ENCODE measurements at regions not wholly inside any gene's neighbourhood (a gene's known extent, or its start where the extent isn't known, plus 50 kb on each side); places are given as distances from the start of the nearest gene placed in this dataset.

GRCh38 chr1:30035522-30036228 lies 687.7 kb downstream of the MATN1 start:
- BruUV-seq (replicated peaks), result no TSS peak
- Histone ChIP-seq H3K27ac (ENCODE audit: low read depth, low read length) (no peak overlapping the region), H3K9ac (ENCODE audit: low read length) (no peak overlapping the region), H3K9me3 (ENCODE audit: control insufficient read depth in 1 of 2, insufficient read depth in 1 of 2, low read depth in 1 of 2, low read length in 2 of 2) (peaks cover 0 to 3% of the 10 kb centered on the region in 2 experiments; a peak in 1 of 4 replicates), H3K4me2 (ENCODE audit: low read length) (no peak overlapping the region), H3K4me3 (replicated peaks in 1 of 2; ENCODE audit: low read depth in 1 of 2, low read length in 2 of 2) (no peak overlapping the region), H3K36me3 (ENCODE audit: control insufficient read depth in 1 of 2, insufficient read depth in 2 of 2, low read length in 2 of 2) (no peaks in the 10 kb centered on the region), H3K9me2 (ENCODE audit: insufficient read depth) (no peaks in the 10 kb centered on the region), H3K79me2 (ENCODE audit: insufficient read depth, low read length) (no peaks in the 10 kb centered on the region), H2AFZ (ENCODE audit: low read depth, low read length, poor library complexity, severe bottlenecking) (no peak overlapping the region), H4K20me1 (ENCODE audit: insufficient read depth) (no peaks in the 10 kb centered on the region), H3K27me3 (ENCODE audit: insufficient read depth, low read length) (no peaks in the 10 kb centered on the region), H3K4me1 (ENCODE audit: control insufficient read depth in 1 of 2, insufficient read depth in 2 of 2, low read length in 2 of 2) (no peaks in the 10 kb centered on the region)
- ATAC-seq (no peak), DNase-seq (ENCODE audit: low read depth, low spot score) (no peak)
- intact Hi-C loops (cut with micrococcal nuclease), result no loop called here
- RAD21 ChIA-PET (ENCODE audit: low non-redundant PET in 1 of 2, low total read pairs in 2 of 2, uncharacterized antibody in 2 of 2, unreplicated experiment in 2 of 2), result no interaction called here
- TF ChIP-seq CBX3 (IDR thresholded peaks at IDR 0.05; ENCODE audit: low read depth) (no peak), ATF3 (IDR thresholded peaks at IDR 0.05) (no peak), CEBPB (IDR thresholded peaks at IDR 0.05; ENCODE audit: low read depth) (no peak), JUND (IDR thresholded peaks at IDR 0.05) (no peak), POLR2AphosphoS5 (IDR thresholded peaks at IDR 0.05; ENCODE audit: low read depth, low read length) (no peak), SP1 (IDR thresholded peaks at IDR 0.05; ENCODE audit: low read depth) (no peak), EZH2phosphoT487 (IDR thresholded peaks at IDR 0.05; ENCODE audit: borderline replicate concordance) (no peak), ZFX (IDR thresholded peaks at IDR 0.05) (no peak), EGR1 (IDR thresholded peaks at IDR 0.05; ENCODE audit: low read depth) (no peak)
- CTCF ChIA-PET, result no interaction called here
- POLR2A ChIA-PET, result no interaction called here

GRCh38 chr1:30034627-30035521 lies 688.5 kb downstream of the MATN1 start:
- Histone ChIP-seq H3K4me1 (ENCODE audit: control insufficient read depth in 1 of 2, insufficient read depth in 2 of 2, low read length in 2 of 2) (no peaks in the 10 kb centered on the region), H3K9me3 (ENCODE audit: control insufficient read depth in 1 of 2, insufficient read depth in 1 of 2, low read depth in 1 of 2, low read length in 2 of 2) (peaks cover 0 to 3% of the 10 kb centered on the region in 2 experiments; a peak in 1 of 4 replicates), H3K27me3 (ENCODE audit: insufficient read depth, low read length) (no peaks in the 10 kb centered on the region), H3K27ac (ENCODE audit: low read depth, low read length) (no peak overlapping the region), H3K9ac (ENCODE audit: low read length) (no peak overlapping the region), H4K20me1 (ENCODE audit: insufficient read depth) (no peaks in the 10 kb centered on the region), H3K79me2 (ENCODE audit: insufficient read depth, low read length) (no peaks in the 10 kb centered on the region), H2AFZ (ENCODE audit: low read depth, low read length, poor library complexity, severe bottlenecking) (no peak overlapping the region), H3K4me2 (ENCODE audit: low read length) (no peak overlapping the region), H3K4me3 (replicated peaks in 1 of 2; ENCODE audit: low read depth in 1 of 2, low read length in 2 of 2) (no peak overlapping the region), H3K9me2 (ENCODE audit: insufficient read depth) (no peaks in the 10 kb centered on the region), H3K36me3 (ENCODE audit: control insufficient read depth in 1 of 2, insufficient read depth in 2 of 2, low read length in 2 of 2) (no peaks in the 10 kb centered on the region)
- DNase-seq (ENCODE audit: low read depth, low spot score) (no peak), ATAC-seq (peak; percentile 27; the same call in 1 of the 2 replicates)
- intact Hi-C loops (cut with micrococcal nuclease), result no loop called here
- ChIA-PET POLR2A (no interaction called here), RAD21 (ENCODE audit: low non-redundant PET in 1 of 2, low total read pairs in 2 of 2, uncharacterized antibody in 2 of 2, unreplicated experiment in 2 of 2) (no interaction called here), CTCF (no interaction called here)
- no TSS peak for BruUV-seq (replicated peaks)
- TF ChIP-seq ELF1 (IDR thresholded peaks at IDR 0.05; ENCODE audit: borderline replicate concordance, low read depth) (no peak), FOSL1 (IDR thresholded peaks at IDR 0.05; ENCODE audit: low read depth) (no peak), CEBPB (IDR thresholded peaks at IDR 0.05; ENCODE audit: low read depth) (no peak), SRF (IDR thresholded peaks at IDR 0.05; ENCODE audit: low read depth) (no peak), REST (IDR thresholded peaks at IDR 0.05; ENCODE audit: low read depth) (no peak), ZNF274 (IDR thresholded peaks at IDR 0.05; ENCODE audit: low read depth, low read length) (no peak), TCF7L2 (IDR thresholded peaks at IDR 0.05; ENCODE audit: borderline replicate concordance, extremely low read depth, insufficient read depth, insufficient read length) (no peak), SIN3A (IDR thresholded peaks at IDR 0.05; ENCODE audit: low read depth) (no peak), SP1 (IDR thresholded peaks at IDR 0.05; ENCODE audit: low read depth) (no peak), EZH2 (IDR thresholded peaks at IDR 0.05) (no peak), EGR1 (IDR thresholded peaks at IDR 0.05; ENCODE audit: low read depth) (no peak), CBX3 (IDR thresholded peaks at IDR 0.05; ENCODE audit: low read depth) (no peak)

Measured in HCT116 (cell line).